HG02884 (cell line): ENCODE measurements at regions not wholly inside any gene's neighbourhood (a gene's known extent, or its start where the extent isn't known, plus 50 kb on each side); places are given as distances from the start of the nearest gene placed in this dataset.
"Not testable (repeated sequence)": the region's sequence is repeated elsewhere in the genome, so short reads cannot be mapped to it uniquely, and the experiment has no call there.

Experiments
- ATAC-seq: cut with Tn5 transposase; IDR thresholded peaks from one replicate; pipeline ENCODE4 v1.9.1; 2021; ENCODE audit warnings: mild to moderate bottlenecking, moderate library complexity; ENCODE audit not compliant: unreplicated experiment

DNA sequence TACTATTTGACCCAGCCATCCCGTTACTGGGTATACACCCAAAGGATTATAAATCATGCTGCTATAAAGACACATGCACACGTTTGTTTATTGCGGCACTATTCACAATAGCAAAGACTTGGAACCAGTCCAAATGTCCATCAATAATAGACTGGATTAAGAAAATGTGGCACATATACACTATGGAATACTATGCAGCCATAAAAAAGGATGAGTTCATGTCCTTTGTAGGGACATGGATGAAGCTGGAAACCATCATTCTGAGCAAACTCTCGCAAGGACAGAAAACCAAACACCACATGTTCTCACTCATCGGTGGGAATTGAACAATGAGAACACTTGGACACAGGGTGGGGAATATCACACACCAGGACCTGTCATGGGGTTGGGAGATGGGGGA lies 56.7 kb upstream of the SELENOP start:
- not testable (repeated sequence) for ATAC-seq

DNA sequence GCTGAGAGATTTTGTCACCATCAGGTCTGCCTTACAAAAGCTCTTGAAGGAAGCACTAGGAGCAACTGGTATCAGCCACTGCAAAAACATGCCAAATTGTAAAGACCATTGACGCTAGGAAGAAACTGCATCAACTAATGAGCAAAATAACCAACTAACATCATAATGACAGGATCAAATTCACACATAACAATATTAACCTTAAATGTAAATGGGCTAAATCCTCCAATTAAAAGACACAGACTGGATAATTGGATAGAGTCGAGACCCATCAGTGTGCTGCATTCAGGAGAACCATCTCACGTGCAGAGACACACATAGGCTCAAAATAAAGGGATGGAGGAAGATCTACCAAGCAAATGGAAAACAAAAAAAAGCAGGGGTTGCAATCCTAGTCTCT lies 53.1 kb upstream of the SELENOP start:
- ATAC-seq, result not testable (repeated sequence)
